ENCODE measurements at regions not wholly inside any gene's neighbourhood (a gene's known extent, or its start where the extent isn't known, plus 50 kb on each side); places are given as distances from the start of the nearest gene placed in this dataset.
"Not testable (repeated sequence)": the region's sequence is repeated elsewhere in the genome, so short reads cannot be mapped to it uniquely, and the experiment has no call there.

DNA sequence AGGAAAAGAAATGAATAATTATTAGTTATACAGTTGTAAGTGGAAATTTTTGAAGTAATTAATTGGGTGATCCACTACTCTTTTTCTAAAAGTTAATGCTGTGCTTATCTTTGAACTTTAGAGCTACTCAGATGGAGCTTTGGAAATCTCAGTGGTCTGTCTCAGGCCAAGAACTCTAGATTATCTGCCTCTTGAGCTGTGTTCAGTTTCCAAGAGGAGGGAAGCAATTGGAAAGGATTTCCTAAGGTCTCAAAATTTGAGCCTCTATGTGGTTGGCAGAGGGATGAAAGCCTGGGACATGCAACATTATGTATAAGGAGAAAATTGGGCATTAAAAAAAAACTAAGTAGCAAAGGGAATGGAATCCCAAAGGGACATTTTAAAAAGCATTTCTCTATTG, 334.0 kb upstream of the PRICKLE1 start:
- no peak overlapping the region for H3K4me3 Mint-ChIP-seq
- H3K36me3 Mint-ChIP-seq (ENCODE audit: low read depth) = no peaks in the 10 kb centered on the region
- no peaks in the 10 kb centered on the region for H3K4me1 Mint-ChIP-seq
- CTCF ChIA-PET = no interaction called here
- H3K9me3 Mint-ChIP-seq = peaks cover 3% of the 10 kb centered on the region
- DNase-seq = no peak
- no peak overlapping the region for H3K27ac Mint-ChIP-seq
- POLR2A ChIA-PET = no interaction called here
- H3K27me3 Mint-ChIP-seq = no peaks in the 10 kb centered on the region

- CTCF ChIA-PET = no interaction called here
- no peaks in the 10 kb centered on the region for H3K27me3 Mint-ChIP-seq
- POLR2A ChIA-PET = no interaction called here
Observed at GRCh38 chr12:42923156-42923555, 333.6 kb upstream of the PRICKLE1 start.

GRCh38 chr12:42922505-42922850, 332.9 kb upstream of the PRICKLE1 start:
- no peaks in the 10 kb centered on the region for H3K27me3 Mint-ChIP-seq
- H3K4me3 Mint-ChIP-seq = no peak overlapping the region
- H3K4me1 Mint-ChIP-seq = no peaks in the 10 kb centered on the region
- no peak for DNase-seq
- CTCF ChIA-PET = no interaction called here
- H3K9me3 Mint-ChIP-seq = peaks cover 3% of the 10 kb centered on the region
- no peak overlapping the region for H3K27ac Mint-ChIP-seq
- POLR2A ChIA-PET = no interaction called here
- H3K36me3 Mint-ChIP-seq (ENCODE audit: low read depth) = no peaks in the 10 kb centered on the region

More at GRCh38 chr12:42923156-42923555, 333.6 kb upstream of the PRICKLE1 start:
- no peak overlapping the region for H3K4me3 Mint-ChIP-seq
- no peak overlapping the region for H3K27ac Mint-ChIP-seq
- no peaks in the 10 kb centered on the region for H3K4me1 Mint-ChIP-seq
- DNase-seq = no peak
- peaks cover 3% of the 10 kb centered on the region for H3K9me3 Mint-ChIP-seq
- H3K36me3 Mint-ChIP-seq (ENCODE audit: low read depth) = no peaks in the 10 kb centered on the region

- POLR2A ChIA-PET = no interaction called here
- no peak overlapping the region for H3K4me3 Mint-ChIP-seq
- H3K27ac Mint-ChIP-seq = no peak overlapping the region
- H3K9me3 Mint-ChIP-seq = peaks cover 3% of the 10 kb centered on the region
- H3K4me1 Mint-ChIP-seq = no peaks in the 10 kb centered on the region
- CTCF ChIA-PET = no interaction called here
- no peak for DNase-seq
- no peaks in the 10 kb centered on the region for H3K27me3 Mint-ChIP-seq
- no peaks in the 10 kb centered on the region for H3K36me3 Mint-ChIP-seq (ENCODE audit: low read depth)
Observed at GRCh38 chr12:42921741-42922504, 332.4 kb upstream of the PRICKLE1 start.

- H3K36me3 Mint-ChIP-seq (ENCODE audit: low read depth) = no peaks in the 10 kb centered on the region
- no peaks in the 10 kb centered on the region for H3K4me1 Mint-ChIP-seq
- DNase-seq = no peak
- CTCF ChIA-PET = interaction anchor here (1.1 kb wide), 1 partner anchor 47 kb away, joined by 3 read pairs; no protein-coding TSS in a partner anchor
- no peak overlapping the region for H3K27ac Mint-ChIP-seq
- H3K4me3 Mint-ChIP-seq = no peak overlapping the region
- H3K27me3 Mint-ChIP-seq = no peaks in the 10 kb centered on the region
- H3K9me3 Mint-ChIP-seq = peaks cover 4% of the 10 kb centered on the region
- POLR2A ChIA-PET = no interaction called here
Observed at GRCh38 chr12:42919691-42920090, 330.1 kb upstream of the PRICKLE1 start.

- no peaks in the 10 kb centered on the region for H3K36me3 Mint-ChIP-seq (ENCODE audit: low read depth)
- peaks cover 4% of the 10 kb centered on the region for H3K9me3 Mint-ChIP-seq
- H3K4me1 Mint-ChIP-seq = no peaks in the 10 kb centered on the region
- DNase-seq = no peak
- no peak overlapping the region for H3K27ac Mint-ChIP-seq
- POLR2A ChIA-PET = no interaction called here
- H3K4me3 Mint-ChIP-seq = no peak overlapping the region
- H3K27me3 Mint-ChIP-seq = no peaks in the 10 kb centered on the region
- CTCF ChIA-PET = interaction anchor here (1.1 kb wide), 1 partner anchor 48 kb away, joined by 3 read pairs; no protein-coding TSS in a partner anchor
Observed at GRCh38 chr12:42918443-42918842, 328.9 kb upstream of the PRICKLE1 start.

- Mint-ChIP-seq H3K27ac (no peak overlapping the region), H3K27me3 (no peaks in the 10 kb centered on the region), H3K4me1 (no peaks in the 10 kb centered on the region), H3K36me3 (ENCODE audit: low read depth) (no peaks in the 10 kb centered on the region), H3K4me3 (no peak overlapping the region), H3K9me3 (peaks cover 8% of the 10 kb centered on the region)
- CTCF ChIA-PET = no interaction called here
- POLR2A ChIA-PET = no interaction called here
- no peak for DNase-seq
Observed at GRCh38 chr12:42916143-42916542, 326.6 kb upstream of the PRICKLE1 start.

- ChIA-PET POLR2A (no interaction called here), CTCF (no interaction called here)
- no peaks in the 10 kb centered on the region for H3K27me3 Mint-ChIP-seq
- no peaks in the 10 kb centered on the region for H3K36me3 Mint-ChIP-seq (ENCODE audit: low read depth)
- H3K4me1 Mint-ChIP-seq = no peaks in the 10 kb centered on the region
- no peak for DNase-seq
- no peak overlapping the region for H3K27ac Mint-ChIP-seq
- peaks cover 8% of the 10 kb centered on the region for H3K9me3 Mint-ChIP-seq
- H3K4me3 Mint-ChIP-seq = no peak overlapping the region
Observed at GRCh38 chr12:42915426-42915825, 325.9 kb upstream of the PRICKLE1 start.

DNA sequence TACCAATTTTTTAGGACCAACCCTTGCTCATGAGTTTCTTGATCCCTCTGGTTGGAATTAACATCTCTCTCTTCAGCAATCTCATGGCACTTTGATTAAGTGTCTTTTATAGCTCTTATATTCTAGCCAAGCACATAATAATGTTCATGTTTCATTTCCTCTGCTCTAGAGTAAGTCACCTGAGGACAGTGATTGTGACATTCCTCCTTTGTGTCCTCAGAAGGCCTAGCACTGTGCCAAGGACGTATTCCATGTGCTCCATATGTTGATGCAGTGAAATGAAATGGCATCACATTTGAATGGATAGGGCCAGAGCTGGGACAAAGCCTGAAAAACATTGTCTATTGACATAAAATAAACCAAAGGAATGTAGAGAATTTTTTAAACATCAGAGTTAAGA, 322.8 kb upstream of the PRICKLE1 start:
- ChIA-PET CTCF (no interaction called here), POLR2A (no interaction called here)
- no peaks in the 10 kb centered on the region for H3K4me1 Mint-ChIP-seq
- no peak for DNase-seq
- peaks cover 8% of the 10 kb centered on the region for H3K9me3 Mint-ChIP-seq
- H3K27ac Mint-ChIP-seq = no peak overlapping the region
- H3K4me3 Mint-ChIP-seq = no peak overlapping the region
- H3K36me3 Mint-ChIP-seq (ENCODE audit: low read depth) = no peaks in the 10 kb centered on the region
- H3K27me3 Mint-ChIP-seq = no peaks in the 10 kb centered on the region

DNA sequence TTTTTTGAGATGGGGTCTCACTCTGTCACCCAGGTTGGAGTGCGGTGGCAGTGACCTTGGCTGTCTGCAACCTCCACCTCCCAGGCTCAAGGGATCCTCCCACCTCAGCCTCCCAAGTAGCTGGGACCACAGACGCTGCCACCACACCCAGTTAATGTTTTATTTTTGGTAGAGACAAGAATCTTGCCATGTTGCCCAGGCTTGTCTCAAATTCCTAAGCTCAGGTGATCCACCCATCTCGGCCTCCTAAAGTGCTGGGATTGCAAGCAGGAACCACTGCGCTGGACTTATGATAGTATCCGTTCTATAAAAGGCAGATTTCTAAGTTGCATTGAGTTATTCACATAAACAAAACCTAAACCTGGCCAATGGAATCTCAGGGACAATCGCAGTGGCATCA, 321.1 kb upstream of the PRICKLE1 start:
- Mint-ChIP-seq H3K4me1 (no peaks in the 10 kb centered on the region), H3K4me3 (no peak overlapping the region), H3K36me3 (ENCODE audit: low read depth) (no peaks in the 10 kb centered on the region), H3K9me3 (peaks cover 15% of the 10 kb centered on the region), H3K27me3 (no peaks in the 10 kb centered on the region), H3K27ac (no peak overlapping the region)
- no peak for DNase-seq
- ChIA-PET POLR2A (no interaction called here), CTCF (no interaction called here)

DNA sequence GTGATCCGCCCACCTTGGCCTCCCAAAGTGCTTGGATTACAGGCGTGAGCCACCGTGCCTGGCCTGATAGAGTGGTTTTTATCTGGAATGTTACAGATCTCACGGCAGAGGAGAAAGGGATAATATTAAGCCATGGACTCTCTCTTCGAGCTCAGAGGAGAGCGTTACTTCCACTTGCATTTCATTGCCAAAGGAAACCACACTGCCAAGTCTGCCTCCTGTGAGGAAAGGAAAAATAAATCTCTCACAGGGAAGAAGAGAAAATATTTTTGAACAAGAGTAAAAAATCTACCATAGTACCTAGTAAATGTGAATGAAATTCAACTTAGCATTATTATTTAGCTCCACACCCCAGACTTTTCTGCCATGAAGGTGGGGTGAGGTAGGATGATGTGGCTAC, 319.2 kb upstream of the PRICKLE1 start:
- ChIA-PET CTCF (no interaction called here), POLR2A (no interaction called here)
- Mint-ChIP-seq H3K4me3 (no peak overlapping the region), H3K27ac (no peak overlapping the region), H3K36me3 (ENCODE audit: low read depth) (no peaks in the 10 kb centered on the region), H3K27me3 (no peaks in the 10 kb centered on the region), H3K9me3 (peaks cover 10% of the 10 kb centered on the region), H3K4me1 (no peaks in the 10 kb centered on the region)
- DNase-seq = no peak

DNA sequence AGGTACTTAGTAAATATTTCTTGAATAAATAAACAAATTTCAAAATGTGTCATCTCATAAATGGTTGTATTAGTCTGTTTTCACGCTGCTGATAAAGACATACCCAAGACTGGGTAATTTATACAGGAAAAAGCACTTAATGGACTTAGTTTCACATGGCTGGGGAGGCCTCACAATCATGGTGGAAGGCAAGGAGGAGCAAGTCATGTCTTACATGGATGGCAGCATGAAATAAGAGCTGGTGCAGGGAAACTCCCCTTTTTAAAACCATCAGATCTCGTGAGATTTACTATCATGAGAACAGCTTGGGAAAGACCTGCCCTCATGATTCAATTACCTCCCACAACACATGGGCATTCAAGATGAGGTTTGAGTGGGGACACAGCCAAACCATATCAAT, 317.3 kb upstream of the PRICKLE1 start:
- H3K9me3 Mint-ChIP-seq, CTCF ChIA-PET: not testable (repeated sequence)

GRCh38 chr12:42905419-42905705, 315.8 kb upstream of the PRICKLE1 start:
- no peaks in the 10 kb centered on the region for H3K27me3 Mint-ChIP-seq
- no peak for DNase-seq
- ChIA-PET POLR2A (no interaction called here), CTCF (no interaction called here)
- peaks cover 7% of the 10 kb centered on the region for H3K9me3 Mint-ChIP-seq
- no peaks in the 10 kb centered on the region for H3K36me3 Mint-ChIP-seq (ENCODE audit: low read depth)
- no peaks in the 10 kb centered on the region for H3K4me1 Mint-ChIP-seq
- no peak overlapping the region for H3K4me3 Mint-ChIP-seq
- no peak overlapping the region for H3K27ac Mint-ChIP-seq

More for the DNA sequence above, 317.3 kb upstream of the PRICKLE1 start:
- DNase-seq; H3K27me3 Mint-ChIP-seq; H3K27ac Mint-ChIP-seq; H3K4me1 Mint-ChIP-seq; H3K36me3 Mint-ChIP-seq (ENCODE audit: low read depth); POLR2A ChIA-PET; H3K4me3 Mint-ChIP-seq: not testable (repeated sequence)

DNA sequence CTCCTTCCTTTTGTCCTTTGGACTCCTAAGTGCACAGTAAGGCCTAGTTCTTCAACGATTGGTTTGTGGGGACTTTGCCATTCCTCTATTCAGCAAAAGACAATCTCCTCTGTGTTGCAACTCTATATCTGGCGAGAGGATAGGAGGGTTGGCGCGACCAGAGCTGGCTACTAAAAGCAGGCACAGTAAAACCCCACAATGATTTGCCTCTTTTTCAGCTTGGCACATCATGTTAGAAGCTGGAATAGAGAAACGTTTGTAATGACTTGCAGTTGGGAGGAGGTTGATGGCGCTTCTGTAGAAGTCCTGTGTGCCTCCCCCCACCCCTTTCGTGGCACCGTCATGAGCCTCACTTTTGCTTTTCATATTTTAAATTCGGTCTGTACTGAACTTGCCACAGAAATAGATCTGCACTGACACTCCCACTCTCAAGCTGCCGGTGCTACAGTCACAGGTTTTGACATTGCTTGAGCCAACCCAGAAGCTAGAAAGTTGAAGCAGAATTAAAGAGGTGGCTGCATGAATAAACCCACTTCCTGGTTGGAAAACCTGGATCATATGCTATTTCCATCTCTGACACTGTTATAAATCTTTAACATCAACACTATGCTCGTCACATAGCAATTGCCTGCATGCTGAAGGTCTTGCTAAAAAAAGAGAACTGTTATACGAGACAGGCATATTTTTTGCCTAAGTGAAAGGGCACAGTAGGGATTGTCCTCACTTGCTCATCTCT, 315.3 kb upstream of the PRICKLE1 start:
- Mint-ChIP-seq H3K27me3 (no peaks in the 10 kb centered on the region), H3K4me3 (no peak overlapping the region), H3K4me1 (no peaks in the 10 kb centered on the region), H3K9me3 (peaks cover 7% of the 10 kb centered on the region), H3K36me3 (ENCODE audit: low read depth) (no peaks in the 10 kb centered on the region), H3K27ac (no peak overlapping the region)
- DNase-seq = no peak
- ChIA-PET POLR2A (no interaction called here), CTCF (no interaction called here)
